NCI-H446 (cell line): ENCODE measurements at regions not wholly inside any gene's neighbourhood (a gene's known extent, or its start where the extent isn't known, plus 50 kb on each side); places are given as distances from the start of the nearest gene placed in this dataset.
"Not testable (repeated sequence)": the region's sequence is repeated elsewhere in the genome, so short reads cannot be mapped to it uniquely, and the experiment has no call there.

Experiments used
- DNase-seq, 2 experiments: peaks; one replicate each; lab custom pipeline; 2025; lab: John Stamatoyannopoulos, UW

GRCh38 chr2:116769514-116769913 is 1045.0 kb upstream of the DDX18 start:
- DNase-seq = no peak

- DNase-seq = no peak
Measured at GRCh38 chr2:116776556-116776955, 1037.9 kb upstream of the DDX18 start.

GRCh38 chr2:116787848-116788247 is 1026.6 kb upstream of the DDX18 start:
- no peak for DNase-seq

- DNase-seq = no peak
Measured at GRCh38 chr2:116802671-116803070, 1011.8 kb upstream of the DDX18 start.

- DNase-seq = no peak
Measured at GRCh38 chr2:116804901-116805300, 1009.6 kb upstream of the DDX18 start.

- not testable (repeated sequence) for DNase-seq
Measured at GRCh38 chr2:116806505-116806904, 1008.0 kb upstream of the DDX18 start.

- DNase-seq = no peak
Measured at GRCh38 chr2:116809109-116809508, 1005.4 kb upstream of the DDX18 start.

- DNase-seq = no peak
Measured at GRCh38 chr2:116810071-116810470, 1004.4 kb upstream of the DDX18 start.

- no peak for DNase-seq
Measured at GRCh38 chr2:116810645-116811044, 1003.8 kb upstream of the DDX18 start.

GRCh38 chr2:116819355-116819754 is 995.1 kb upstream of the DDX18 start:
- no peak for DNase-seq

- DNase-seq = no peak
Measured at GRCh38 chr2:116820986-116821385, 993.5 kb upstream of the DDX18 start.

GRCh38 chr2:116829543-116829942 is 984.9 kb upstream of the DDX18 start:
- not testable (repeated sequence) for DNase-seq

- DNase-seq = no peak
Measured at GRCh38 chr2:116832148-116832547, 982.3 kb upstream of the DDX18 start.

GRCh38 chr2:116833052-116833451 is 981.4 kb upstream of the DDX18 start:
- DNase-seq = no peak

- no peak for DNase-seq
Measured at GRCh38 chr2:116842164-116842563, 972.3 kb upstream of the DDX18 start.

- DNase-seq = no peak
Measured at GRCh38 chr2:116859708-116860107, 954.8 kb upstream of the DDX18 start.

- DNase-seq = no peak
Measured at GRCh38 chr2:116874021-116874420, 940.5 kb upstream of the DDX18 start.

- no peak for DNase-seq
Measured at GRCh38 chr2:116877274-116877673, 937.2 kb upstream of the DDX18 start.

GRCh38 chr2:116877944-116878343 is 936.5 kb upstream of the DDX18 start:
- DNase-seq = no peak

GRCh38 chr2:116879650-116880160 is 934.8 kb upstream of the DDX18 start:
- peak; percentile 35 to 62 for DNase-seq

- DNase-seq = no peak
Measured at GRCh38 chr2:116891191-116891590, 923.3 kb upstream of the DDX18 start.

GRCh38 chr2:116911540-116911939 is 903.0 kb upstream of the DDX18 start:
- no peak for DNase-seq

GRCh38 chr2:116915673-116916072 is 898.8 kb upstream of the DDX18 start:
- no peak for DNase-seq

GRCh38 chr2:116917196-116917595 is 897.3 kb upstream of the DDX18 start:
- DNase-seq = no peak

- DNase-seq = no peak
Measured at GRCh38 chr2:116918574-116918973, 895.9 kb upstream of the DDX18 start.
